ENCODE measurements at regions not wholly inside any gene's neighbourhood (a gene's known extent, or its start where the extent isn't known, plus 50 kb on each side); places are given as distances from the start of the nearest gene placed in this dataset.

DNA sequence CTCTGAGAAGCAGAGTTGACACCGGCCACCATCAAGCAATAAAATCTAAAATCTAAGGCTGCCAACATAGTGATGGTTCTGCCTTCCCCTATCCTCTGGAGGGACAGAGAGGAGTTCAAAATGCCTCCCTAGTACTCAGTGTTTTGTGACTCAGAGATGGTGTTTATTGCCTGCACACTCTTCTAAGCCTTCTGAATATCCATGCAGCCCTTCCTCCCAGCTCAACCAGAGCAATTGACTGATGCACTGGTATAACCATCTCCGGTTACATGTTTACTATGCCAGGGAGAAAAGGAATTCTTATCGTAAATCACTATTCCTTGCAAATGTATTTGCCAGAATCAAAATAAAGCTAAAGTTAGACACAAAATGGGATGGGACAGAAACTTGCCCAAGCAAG is 132.9 kb upstream of the RAB4A start:
- TF ChIP-seq YY1 (IDR thresholded peaks at IDR 0.05) (no peak), RXRA (IDR thresholded peaks at IDR 0.05) (no peak), RAD21 (IDR thresholded peaks at IDR 0.05) (no peak), GABPA (IDR thresholded peaks at IDR 0.05 in 1 of 2, conservative IDR thresholded peaks at IDR 0.05 in 1 of 2) (no peak)
- TF ChIP-seq, protein P1, sequence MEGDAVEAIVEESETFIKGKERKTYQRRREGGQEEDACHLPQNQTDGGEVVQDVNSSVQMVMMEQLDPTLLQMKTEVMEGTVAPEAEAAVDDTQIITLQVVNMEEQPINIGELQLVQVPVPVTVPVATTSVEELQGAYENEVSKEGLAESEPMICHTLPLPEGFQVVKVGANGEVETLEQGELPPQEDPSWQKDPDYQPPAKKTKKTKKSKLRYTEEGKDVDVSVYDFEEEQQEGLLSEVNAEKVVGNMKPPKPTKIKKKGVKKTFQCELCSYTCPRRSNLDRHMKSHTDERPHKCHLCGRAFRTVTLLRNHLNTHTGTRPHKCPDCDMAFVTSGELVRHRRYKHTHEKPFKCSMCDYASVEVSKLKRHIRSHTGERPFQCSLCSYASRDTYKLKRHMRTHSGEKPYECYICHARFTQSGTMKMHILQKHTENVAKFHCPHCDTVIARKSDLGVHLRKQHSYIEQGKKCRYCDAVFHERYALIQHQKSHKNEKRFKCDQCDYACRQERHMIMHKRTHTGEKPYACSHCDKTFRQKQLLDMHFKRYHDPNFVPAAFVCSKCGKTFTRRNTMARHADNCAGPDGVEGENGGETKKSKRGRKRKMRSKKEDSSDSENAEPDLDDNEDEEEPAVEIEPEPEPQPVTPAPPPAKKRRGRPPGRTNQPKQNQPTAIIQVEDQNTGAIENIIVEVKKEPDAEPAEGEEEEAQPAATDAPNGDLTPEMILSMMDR (IDR thresholded peaks at IDR 0.05; ENCODE audit: low read depth, low read length, missing input control) = no peak
- TF ChIP-seq, protein P2, sequence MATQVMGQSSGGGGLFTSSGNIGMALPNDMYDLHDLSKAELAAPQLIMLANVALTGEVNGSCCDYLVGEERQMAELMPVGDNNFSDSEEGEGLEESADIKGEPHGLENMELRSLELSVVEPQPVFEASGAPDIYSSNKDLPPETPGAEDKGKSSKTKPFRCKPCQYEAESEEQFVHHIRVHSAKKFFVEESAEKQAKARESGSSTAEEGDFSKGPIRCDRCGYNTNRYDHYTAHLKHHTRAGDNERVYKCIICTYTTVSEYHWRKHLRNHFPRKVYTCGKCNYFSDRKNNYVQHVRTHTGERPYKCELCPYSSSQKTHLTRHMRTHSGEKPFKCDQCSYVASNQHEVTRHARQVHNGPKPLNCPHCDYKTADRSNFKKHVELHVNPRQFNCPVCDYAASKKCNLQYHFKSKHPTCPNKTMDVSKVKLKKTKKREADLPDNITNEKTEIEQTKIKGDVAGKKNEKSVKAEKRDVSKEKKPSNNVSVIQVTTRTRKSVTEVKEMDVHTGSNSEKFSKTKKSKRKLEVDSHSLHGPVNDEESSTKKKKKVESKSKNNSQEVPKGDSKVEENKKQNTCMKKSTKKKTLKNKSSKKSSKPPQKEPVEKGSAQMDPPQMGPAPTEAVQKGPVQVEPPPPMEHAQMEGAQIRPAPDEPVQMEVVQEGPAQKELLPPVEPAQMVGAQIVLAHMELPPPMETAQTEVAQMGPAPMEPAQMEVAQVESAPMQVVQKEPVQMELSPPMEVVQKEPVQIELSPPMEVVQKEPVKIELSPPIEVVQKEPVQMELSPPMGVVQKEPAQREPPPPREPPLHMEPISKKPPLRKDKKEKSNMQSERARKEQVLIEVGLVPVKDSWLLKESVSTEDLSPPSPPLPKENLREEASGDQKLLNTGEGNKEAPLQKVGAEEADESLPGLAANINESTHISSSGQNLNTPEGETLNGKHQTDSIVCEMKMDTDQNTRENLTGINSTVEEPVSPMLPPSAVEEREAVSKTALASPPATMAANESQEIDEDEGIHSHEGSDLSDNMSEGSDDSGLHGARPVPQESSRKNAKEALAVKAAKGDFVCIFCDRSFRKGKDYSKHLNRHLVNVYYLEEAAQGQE (IDR thresholded peaks at IDR 0.05) = no peak

Data from liver (tissue), 3 donors.